ENCODE measurements at regions not wholly inside any gene's neighbourhood (a gene's known extent, or its start where the extent isn't known, plus 50 kb on each side); places are given as distances from the start of the nearest gene placed in this dataset.

DNA sequence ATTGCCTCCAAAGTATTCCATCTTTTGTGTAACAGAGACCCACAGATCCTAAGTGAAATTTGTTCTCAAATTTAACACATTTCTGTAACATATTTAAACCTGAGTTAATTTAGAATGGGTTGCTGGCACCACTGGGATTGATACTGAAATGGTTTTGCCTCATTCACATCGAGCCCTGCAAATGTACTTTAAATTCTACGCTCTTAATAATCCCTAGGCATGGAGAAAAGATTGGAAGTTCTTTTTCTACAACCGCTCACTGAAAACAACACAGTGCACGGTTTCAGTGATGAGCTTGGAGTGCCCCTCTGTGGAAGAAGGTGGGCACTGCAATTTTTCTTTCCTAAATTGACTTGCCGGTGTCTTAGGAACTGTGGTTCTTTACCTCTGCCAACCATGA, 109.9 kb upstream of the ATP11B start:
- Histone ChIP-seq H3K4me1 (peaks cover 17% of the 10 kb centered on the region), H3K9me3 (no peaks in the 10 kb centered on the region), H3K27ac (no peak overlapping the region), H3K36me3 (replicated peaks in 1 of 2; ENCODE audit: insufficient read depth in 1 of 2, low read depth in 2 of 2) (no peaks in the 10 kb centered on the region), H3K4me3 (no peak overlapping the region), H3K27me3 (peaks cover 0 to 14% of the 10 kb centered on the region in 2 donors)
- DNase-seq: peak; percentile 69 to 78 (median 72)
- intact Hi-C loops (cut with DNase I): loop anchor here (5.0 kb wide), 1 partner anchor 976 kb away; no protein-coding TSS in a partner anchor
- TF ChIP-seq, protein P1, sequence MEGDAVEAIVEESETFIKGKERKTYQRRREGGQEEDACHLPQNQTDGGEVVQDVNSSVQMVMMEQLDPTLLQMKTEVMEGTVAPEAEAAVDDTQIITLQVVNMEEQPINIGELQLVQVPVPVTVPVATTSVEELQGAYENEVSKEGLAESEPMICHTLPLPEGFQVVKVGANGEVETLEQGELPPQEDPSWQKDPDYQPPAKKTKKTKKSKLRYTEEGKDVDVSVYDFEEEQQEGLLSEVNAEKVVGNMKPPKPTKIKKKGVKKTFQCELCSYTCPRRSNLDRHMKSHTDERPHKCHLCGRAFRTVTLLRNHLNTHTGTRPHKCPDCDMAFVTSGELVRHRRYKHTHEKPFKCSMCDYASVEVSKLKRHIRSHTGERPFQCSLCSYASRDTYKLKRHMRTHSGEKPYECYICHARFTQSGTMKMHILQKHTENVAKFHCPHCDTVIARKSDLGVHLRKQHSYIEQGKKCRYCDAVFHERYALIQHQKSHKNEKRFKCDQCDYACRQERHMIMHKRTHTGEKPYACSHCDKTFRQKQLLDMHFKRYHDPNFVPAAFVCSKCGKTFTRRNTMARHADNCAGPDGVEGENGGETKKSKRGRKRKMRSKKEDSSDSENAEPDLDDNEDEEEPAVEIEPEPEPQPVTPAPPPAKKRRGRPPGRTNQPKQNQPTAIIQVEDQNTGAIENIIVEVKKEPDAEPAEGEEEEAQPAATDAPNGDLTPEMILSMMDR (IDR thresholded peaks at IDR 0.05): peak; percentile 79 to 95 (median 91)
- TF ChIP-seq POLR2A (IDR thresholded peaks at IDR 0.05): no peak
- WGBS, 2 donors: 1 to 2% methylated on average over 5 of the region's 5 CpGs
- peak; percentile 91 for ATAC-seq

DNA sequence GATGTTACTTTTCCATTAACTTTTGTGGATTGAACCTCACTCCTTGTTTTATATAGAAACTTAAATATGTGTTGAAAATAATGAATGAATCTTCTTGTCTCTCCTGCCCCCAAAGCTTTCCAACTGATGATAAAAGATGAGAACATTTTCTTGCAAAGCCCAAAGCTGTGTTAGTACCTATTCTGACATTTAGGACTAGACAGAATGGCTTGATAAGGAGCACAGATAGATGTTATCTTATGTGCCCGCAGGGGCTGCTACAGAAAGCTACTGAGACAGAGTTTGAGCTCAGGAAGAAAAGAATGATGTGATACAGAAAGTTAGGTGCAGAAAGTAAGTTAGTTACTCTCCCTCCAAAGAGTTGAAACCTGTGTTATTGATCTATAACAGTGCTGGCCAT, 109.4 kb upstream of the ATP11B start:
- DNase-seq (no peak), ATAC-seq (no peak)
- Histone ChIP-seq H3K27me3 (peaks cover 0 to 14% of the 10 kb centered on the region in 2 donors), H3K4me3 (no peak overlapping the region), H3K27ac (no peak overlapping the region), H3K9me3 (no peaks in the 10 kb centered on the region), H3K36me3 (replicated peaks in 1 of 2; ENCODE audit: insufficient read depth in 1 of 2, low read depth in 2 of 2) (no peaks in the 10 kb centered on the region), H3K4me1 (peaks cover 17% of the 10 kb centered on the region)
- TF ChIP-seq POLR2A (IDR thresholded peaks at IDR 0.05): no peak
- TF ChIP-seq, protein P1 (IDR thresholded peaks at IDR 0.05): no peak
- 0% methylated on average over 1 of the region's 1 CpG for WGBS, 2 donors
- intact Hi-C loops (cut with DNase I): loop anchor here (5.0 kb wide), 1 partner anchor 977 kb away; no protein-coding TSS in a partner anchor

DNA sequence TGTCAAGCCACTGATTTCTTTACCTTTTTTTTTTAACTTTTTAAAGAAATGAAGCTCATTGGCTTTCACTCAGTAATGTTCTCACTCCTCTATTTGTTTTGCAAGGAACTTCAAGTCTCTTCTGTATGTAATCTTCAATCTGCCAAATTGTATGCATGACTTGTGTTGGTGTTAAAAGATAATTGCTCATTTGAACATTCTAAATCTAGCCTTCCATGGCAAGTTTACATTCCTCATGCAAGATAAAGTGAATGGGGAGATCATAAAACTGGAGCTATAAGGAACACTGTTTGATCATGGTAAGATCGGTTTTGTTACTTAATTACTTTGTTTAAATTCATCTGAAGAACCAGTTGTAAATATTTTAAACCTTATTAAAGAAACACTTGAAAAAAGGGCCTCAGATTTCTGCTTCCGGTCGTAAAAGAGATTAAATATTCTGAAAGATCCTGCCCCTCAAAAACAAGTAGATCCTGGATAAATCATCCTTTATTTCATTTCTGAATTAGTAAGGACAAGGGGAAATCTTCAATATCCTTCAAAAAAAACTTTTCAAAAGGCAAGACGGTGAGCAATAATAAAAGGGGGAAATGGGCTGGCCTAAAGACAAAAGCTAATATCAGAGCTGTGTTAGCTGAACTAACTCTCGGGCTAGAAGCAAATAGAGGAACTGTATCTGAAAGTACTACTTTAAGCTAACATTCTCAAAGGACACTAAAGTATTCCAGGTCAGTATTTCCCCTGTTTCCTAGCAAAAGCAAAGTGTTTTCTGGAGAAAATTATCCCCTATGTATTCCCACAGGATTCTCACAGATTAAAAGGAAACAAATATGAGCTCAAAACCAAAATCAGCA, 107.0 kb upstream of the ATP11B start:
- H3K27me3 ChIP-seq: peaks cover 0 to 14% of the 10 kb centered on the region in 2 donors
- intact Hi-C loops (cut with DNase I): no loop called here

DNA sequence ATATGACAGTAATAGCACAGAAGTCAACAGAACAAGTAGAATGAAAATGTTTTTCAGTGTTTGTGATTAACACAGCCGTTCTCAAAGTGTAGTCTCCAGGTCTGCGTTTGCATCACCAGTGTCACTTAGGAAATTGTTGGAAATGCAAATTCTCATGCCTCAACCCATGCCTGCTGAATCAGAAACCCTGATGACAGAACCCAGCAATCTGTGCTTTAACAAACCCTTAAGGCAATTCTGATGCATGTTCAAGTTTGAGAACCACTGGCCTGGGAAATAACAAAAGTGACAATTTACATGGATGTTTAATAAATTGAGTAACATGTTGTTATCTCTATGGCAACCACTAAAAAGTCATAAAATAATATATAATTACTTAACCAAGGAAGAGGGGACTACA, 103.1 kb upstream of the ATP11B start:
- DNase-seq (no peak), ATAC-seq (no peak)
- WGBS, 2 donors: 77 to 79% methylated on average over 2 of the region's 2 CpGs
- H3K36me3 ChIP-seq (replicated peaks in 1 of 2; ENCODE audit: insufficient read depth in 1 of 2, low read depth in 2 of 2): no peaks in the 10 kb centered on the region
- peaks cover 0 to 12% of the 10 kb centered on the region in 2 donors for H3K27me3 ChIP-seq
- H3K4me1 ChIP-seq: no peaks in the 10 kb centered on the region
- intact Hi-C loops (cut with DNase I): no loop called here
- no peak for TF ChIP-seq POLR2A (IDR thresholded peaks at IDR 0.05)
- TF ChIP-seq, protein P1 (IDR thresholded peaks at IDR 0.05): no peak
- no peak overlapping the region for H3K4me3 ChIP-seq
- no peak overlapping the region for H3K27ac ChIP-seq
- no peaks in the 10 kb centered on the region for H3K9me3 ChIP-seq

More for the DNA sequence above, 107.0 kb upstream of the ATP11B start:
- Histone ChIP-seq H3K27ac (no peak overlapping the region), H3K4me1 (peaks cover 17% of the 10 kb centered on the region), H3K4me3 (no peak overlapping the region), H3K9me3 (no peaks in the 10 kb centered on the region), H3K36me3 (replicated peaks in 1 of 2; ENCODE audit: insufficient read depth in 1 of 2, low read depth in 2 of 2) (no peaks in the 10 kb centered on the region)
- 48 to 52% methylated on average over 5 of the region's 5 CpGs for WGBS, 2 donors
- ATAC-seq (no peak), DNase-seq (no peak)
- TF ChIP-seq, protein P1 (IDR thresholded peaks at IDR 0.05): no peak
- no peak for TF ChIP-seq POLR2A (IDR thresholded peaks at IDR 0.05)

All from body of pancreas (tissue), 4 donors.